Loucy (cell line): ENCODE measurements at regions not wholly inside any gene's neighbourhood (a gene's known extent, or its start where the extent isn't known, plus 50 kb on each side); places are given as distances from the start of the nearest gene placed in this dataset.

ENCODE experiments used
- CTCF ChIP-seq: fragments of 200-600 bp; sonication (generic); conservative IDR thresholded peaks from 2 replicates; pipeline ENCODE4 v1.5.1; 2014; ENCODE audit warnings: mild to moderate bottlenecking, antibody characterized with exemption, low read length
- EZH2phosphoT487 ChIP-seq: fragments of 200-600 bp; IDR thresholded peaks from 2 replicates; pipeline ENCODE4 v1.6.1; 2018; ENCODE audit warnings: antibody characterized with exemption, mild to moderate bottlenecking, moderate library complexity, borderline replicate concordance

- no peak for TF ChIP-seq CTCF
- TF ChIP-seq EZH2phosphoT487: no peak
Observed at GRCh38 chr6:169880516-169880915, 129.1 kb downstream of the ERMARD start.
